Liver (tissue), 8 donors: ENCODE measurements at regions not wholly inside any gene's neighbourhood (a gene's known extent, or its start where the extent isn't known, plus 50 kb on each side); places are given as distances from the start of the nearest gene placed in this dataset.

ENCODE experiments used
- DNase-seq: peaks from one replicate; pipeline ENCODE4 v3.0.0-alpha.2; 2017; ENCODE audit warnings: low spot score
- H3K27ac ChIP-seq, 2 donors: one replicate each; pipeline ENCODE4 v1.7.0; 2013; ENCODE audit warnings: inconsistent platforms in 2 of 2, low read length in 2 of 2, control low read depth in 1 of 2, low read depth in 1 of 2, mild to moderate bottlenecking in 1 of 2
- H3K27me3 ChIP-seq, 4 donors: one replicate each; pipeline versions ENCODE4 v1.6.1 to v1.7.0; 2013; ENCODE audit warnings: low read length in 3 of 4, inconsistent platforms in 1 of 4, mild to moderate bottlenecking in 1 of 4, moderate library complexity in 1 of 4; ENCODE audit not compliant: control insufficient read depth in 4 of 4, insufficient read depth in 4 of 4
- H3K36me3 ChIP-seq, 4 donors: one replicate each; pipeline versions ENCODE4 v1.6.1 to v1.7.0; 2013; ENCODE audit warnings: low read length in 3 of 4, mild to moderate bottlenecking in 3 of 4, low read depth in 1 of 4, moderate library complexity in 1 of 4; ENCODE audit not compliant: control insufficient read depth in 4 of 4, insufficient read depth in 3 of 4
- H3K4me1 ChIP-seq, 4 donors: one replicate each; pipeline versions ENCODE4 v1.6.1 to v1.7.0; 2013; ENCODE audit warnings: low read length in 3 of 4, mild to moderate bottlenecking in 3 of 4, moderate library complexity in 1 of 4; ENCODE audit not compliant: control insufficient read depth in 4 of 4, insufficient read depth in 4 of 4
- H3K4me3 ChIP-seq, 3 donors: one replicate each; pipeline versions ENCODE4 v1.6.1 to v1.7.0; 2013; ENCODE audit warnings: low read length in 3 of 3, control low read depth in 1 of 3, low read depth in 1 of 3, mild to moderate bottlenecking in 1 of 3
- H3K9ac ChIP-seq, 2 donors: one replicate each; pipeline ENCODE4 v1.7.0; 2013; ENCODE audit warnings: low read length in 2 of 2, mild to moderate bottlenecking in 2 of 2, moderate library complexity in 2 of 2, control low read depth in 1 of 2, low read depth in 1 of 2
- H3K9me3 ChIP-seq, 4 donors: one replicate each; pipeline versions ENCODE4 v1.6.1 to v1.7.0; 2013; ENCODE audit warnings: low read length in 3 of 4; ENCODE audit not compliant: control insufficient read depth in 4 of 4
- ATF3 ChIP-seq: IDR thresholded peaks from 2 replicates; pipeline ENCODE4 v1.6.1; 2016; ENCODE audit warnings: antibody characterized with exemption
- CTCF ChIP-seq: fragments of 150-350 bp; IDR thresholded peaks from 2 replicates; pipeline ENCODE4 v1.5.1; 2017; ENCODE audit warnings: improper control_type of control experiment, low read depth, low read length; ENCODE audit not compliant: missing input control
- EGR1 ChIP-seq, 2 donors: IDR thresholded peaks; 2 replicates each; pipeline ENCODE4 v1.6.1; 2016 to 2018; ENCODE audit warnings: antibody characterized with exemption in 2 of 2, low read depth in 2 of 2
- FOXA1 ChIP-seq: IDR thresholded peaks from 2 replicates; pipeline ENCODE4 v1.6.1; 2016; ENCODE audit warnings: antibody characterized with exemption
- FOXA2 ChIP-seq: IDR thresholded peaks from 2 replicates; pipeline ENCODE4 v1.6.1; 2016; ENCODE audit warnings: antibody characterized with exemption
- GABPA ChIP-seq, 2 donors: IDR thresholded peaks in 1 of 2; conservative IDR thresholded peaks in 1 of 2; 2 replicates each; pipeline ENCODE4 v1.6.1; 2016; ENCODE audit warnings: antibody characterized with exemption in 2 of 2, mild to moderate bottlenecking in 1 of 2, moderate library complexity in 1 of 2
- HNF4A ChIP-seq, 2 donors: conservative IDR thresholded peaks; 2 replicates each; pipeline ENCODE4 v1.6.1; 2016; ENCODE audit warnings: antibody characterized with exemption in 2 of 2, mild to moderate bottlenecking in 2 of 2
- JUND ChIP-seq, 2 donors: IDR thresholded peaks; 2 replicates each; pipeline ENCODE4 v1.6.1; 2016; ENCODE audit warnings: antibody characterized with exemption in 2 of 2
- MAX ChIP-seq: IDR thresholded peaks from 2 replicates; pipeline ENCODE4 v1.6.1; 2016; ENCODE audit warnings: antibody characterized with exemption
- NR2F2 ChIP-seq: IDR thresholded peaks from 2 replicates; pipeline ENCODE4 v1.6.1; 2016; ENCODE audit warnings: antibody characterized with exemption
- REST ChIP-seq: IDR thresholded peaks from 2 replicates; pipeline ENCODE4 v1.6.1; 2016; ENCODE audit warnings: antibody characterized with exemption, mild to moderate bottlenecking
- RXRA ChIP-seq, 2 donors: IDR thresholded peaks; 2 replicates each; pipeline ENCODE4 v1.6.1; 2017 to 2018; ENCODE audit warnings: antibody characterized with exemption in 2 of 2, mild to moderate bottlenecking in 1 of 2
- SP1 ChIP-seq: IDR thresholded peaks from 2 replicates; pipeline ENCODE4 v1.6.1; 2018; ENCODE audit warnings: antibody characterized with exemption, mild to moderate bottlenecking
- ZBTB33 ChIP-seq: IDR thresholded peaks from 2 replicates; pipeline ENCODE4 v1.6.1; 2016; ENCODE audit warnings: antibody characterized with exemption
- WGBS: extraction: QIAGEN DNeasy Blood & Tissue Kit; methylation state at CpG from one replicate; pipeline ENCODE4 v1.1.7; 2013; 5-methylcytosine and 5-hydroxymethylcytosine counted together
- donor health status: healthy.
- donor health status: healthy.
- donor health status: healthy.
- donor health status: healthy.
- donor health status: healthy.

- TF ChIP-seq ZBTB33, result no peak
These were observed 2362.4 kb upstream of the TENM3 start (continued) for GRCh38 chr4:179880756-179881155.

GRCh38 chr4:179894066-179894778 is 2349.0 kb upstream of the TENM3 start:
- no peaks in the 10 kb centered on the region for H3K36me3 ChIP-seq
- no peaks in the 10 kb centered on the region for H3K4me1 ChIP-seq
- H3K27me3 ChIP-seq, result peaks cover 0 to 3% (median 0%) of the 10 kb centered on the region in 4 donors
- H3K9ac ChIP-seq, result no peak overlapping the region
- H3K27ac ChIP-seq, result no peak overlapping the region
- 75% methylated on average over 3 of the region's 3 CpGs for WGBS
- DNase-seq, result no peak
- no peak overlapping the region for H3K4me3 ChIP-seq
- TF ChIP-seq MAX (no peak), CTCF (no peak), RXRA (IDR thresholded peaks at IDR 0.05) (no peak)
- H3K9me3 ChIP-seq, result peaks cover 0 to under 1% (median 0%) of the 10 kb centered on the region in 4 donors

- Histone ChIP-seq H3K9ac (no peak overlapping the region), H3K4me3 (no peak overlapping the region), H3K27me3 (no peaks in the 10 kb centered on the region), H3K27ac (no peak overlapping the region), H3K9me3 (peaks cover 0 to 3% (median 0%) of the 10 kb centered on the region in 4 donors), H3K4me1 (no peaks in the 10 kb centered on the region), H3K36me3 (no peaks in the 10 kb centered on the region)
- TF ChIP-seq CTCF, result no peak
- TF ChIP-seq ZBTB33, result no peak
- no peak for TF ChIP-seq NR2F2
- TF ChIP-seq HNF4A (conservative IDR thresholded peaks at IDR 0.05), result no peak
- no peak for TF ChIP-seq JUND (IDR thresholded peaks at IDR 0.05)
- no peak for TF ChIP-seq MAX
- TF ChIP-seq EGR1 (IDR thresholded peaks at IDR 0.05; ENCODE audit: low read depth in 2 of 2), result no peak
- no peak for TF ChIP-seq SP1
- TF ChIP-seq ATF3, result no peak
- no peak for TF ChIP-seq FOXA2
- TF ChIP-seq REST, result no peak
- TF ChIP-seq GABPA (IDR thresholded peaks at IDR 0.05 in 1 of 2, conservative IDR thresholded peaks at IDR 0.05 in 1 of 2), result no peak
- TF ChIP-seq RXRA (IDR thresholded peaks at IDR 0.05), result no peak
- no peak for TF ChIP-seq FOXA1
- DNase-seq, result no peak
These were observed 2323.6 kb upstream of the TENM3 start for GRCh38 chr4:179919587-179919986.
